ENCODE measurements at regions not wholly inside any gene's neighbourhood (a gene's known extent, or its start where the extent isn't known, plus 50 kb on each side); places are given as distances from the start of the nearest gene placed in this dataset.

- TF ChIP-seq EZH2 (IDR thresholded peaks at IDR 0.05; ENCODE audit: borderline replicate concordance, low read depth, low read length, poor library complexity, severe bottlenecking) = no peak
- TF ChIP-seq, protein P1, sequence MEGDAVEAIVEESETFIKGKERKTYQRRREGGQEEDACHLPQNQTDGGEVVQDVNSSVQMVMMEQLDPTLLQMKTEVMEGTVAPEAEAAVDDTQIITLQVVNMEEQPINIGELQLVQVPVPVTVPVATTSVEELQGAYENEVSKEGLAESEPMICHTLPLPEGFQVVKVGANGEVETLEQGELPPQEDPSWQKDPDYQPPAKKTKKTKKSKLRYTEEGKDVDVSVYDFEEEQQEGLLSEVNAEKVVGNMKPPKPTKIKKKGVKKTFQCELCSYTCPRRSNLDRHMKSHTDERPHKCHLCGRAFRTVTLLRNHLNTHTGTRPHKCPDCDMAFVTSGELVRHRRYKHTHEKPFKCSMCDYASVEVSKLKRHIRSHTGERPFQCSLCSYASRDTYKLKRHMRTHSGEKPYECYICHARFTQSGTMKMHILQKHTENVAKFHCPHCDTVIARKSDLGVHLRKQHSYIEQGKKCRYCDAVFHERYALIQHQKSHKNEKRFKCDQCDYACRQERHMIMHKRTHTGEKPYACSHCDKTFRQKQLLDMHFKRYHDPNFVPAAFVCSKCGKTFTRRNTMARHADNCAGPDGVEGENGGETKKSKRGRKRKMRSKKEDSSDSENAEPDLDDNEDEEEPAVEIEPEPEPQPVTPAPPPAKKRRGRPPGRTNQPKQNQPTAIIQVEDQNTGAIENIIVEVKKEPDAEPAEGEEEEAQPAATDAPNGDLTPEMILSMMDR (conservative IDR thresholded peaks at IDR 0.05; ENCODE audit: low read depth, low read length) = no peak
Observed at GRCh38 chr2:237150186-237150585, 64.5 kb downstream of the COPS8 start.

Measured in A673 (cell line).